ENCODE measurements at regions not wholly inside any gene's neighbourhood (a gene's known extent, or its start where the extent isn't known, plus 50 kb on each side); places are given as distances from the start of the nearest gene placed in this dataset.
"Not testable (repeated sequence)": the region's sequence is repeated elsewhere in the genome, so short reads cannot be mapped to it uniquely, and the experiment has no call there.

DNA sequence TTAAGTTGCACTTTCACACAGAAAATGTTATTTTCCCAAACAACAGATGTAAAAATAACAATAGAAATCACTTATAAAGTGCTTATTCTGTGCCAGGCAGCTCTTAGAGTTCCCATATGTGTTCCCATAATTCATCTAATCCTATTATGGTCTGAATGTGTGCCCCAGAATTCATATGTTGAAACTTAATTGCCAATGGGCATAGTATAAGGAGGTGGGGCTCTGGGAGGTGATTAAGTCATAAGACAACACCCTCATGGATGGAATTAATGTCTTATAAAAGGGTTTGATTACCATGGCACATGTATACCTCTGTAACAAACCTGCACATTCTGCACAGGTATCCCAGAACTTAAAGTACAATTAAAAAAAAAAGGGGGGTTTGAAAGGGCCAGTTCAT, 92.7 kb downstream of the FZD1 start:
- no peak for DNase-seq (ENCODE audit: low spot score)

DNA sequence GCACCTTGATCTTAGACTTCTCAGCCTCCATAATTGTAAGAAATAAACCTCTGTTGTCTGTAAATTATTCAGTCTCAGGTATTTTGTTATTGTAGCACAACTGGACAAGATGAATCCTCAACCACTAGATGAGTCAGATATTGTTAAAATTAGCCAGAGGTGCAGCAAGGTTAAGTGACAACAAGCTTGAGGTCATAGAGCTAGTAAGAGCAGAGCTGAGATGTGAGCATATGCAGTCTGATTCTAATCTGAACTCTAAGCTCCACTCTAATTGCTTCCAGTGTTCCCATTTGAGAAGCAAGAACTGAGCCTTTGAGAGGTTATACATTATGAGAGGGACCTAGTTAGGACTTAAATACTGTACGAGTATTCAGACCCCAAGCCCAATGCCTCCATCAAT, 93.1 kb downstream of the FZD1 start:
- no peak for DNase-seq (ENCODE audit: low spot score)

DNA sequence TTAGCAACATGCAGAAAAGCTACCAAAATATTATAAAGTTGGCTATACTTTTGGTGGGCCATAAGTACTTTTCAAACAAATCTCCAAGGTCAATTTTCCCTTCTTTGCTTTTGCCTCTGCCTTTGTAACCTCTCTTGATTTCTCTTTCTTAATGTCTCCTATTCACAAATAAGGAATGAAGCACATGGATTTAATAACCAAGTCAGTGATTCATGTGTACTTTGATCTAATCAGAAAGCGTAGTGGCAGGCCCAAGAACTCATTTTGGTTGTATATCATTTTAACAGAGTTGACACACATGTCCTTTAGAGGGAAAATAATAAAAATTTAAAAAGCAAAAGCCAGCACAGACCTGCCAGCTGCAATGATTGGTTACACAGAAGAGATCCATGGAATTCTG, 93.7 kb downstream of the FZD1 start:
- DNase-seq (ENCODE audit: low spot score): no peak

DNA sequence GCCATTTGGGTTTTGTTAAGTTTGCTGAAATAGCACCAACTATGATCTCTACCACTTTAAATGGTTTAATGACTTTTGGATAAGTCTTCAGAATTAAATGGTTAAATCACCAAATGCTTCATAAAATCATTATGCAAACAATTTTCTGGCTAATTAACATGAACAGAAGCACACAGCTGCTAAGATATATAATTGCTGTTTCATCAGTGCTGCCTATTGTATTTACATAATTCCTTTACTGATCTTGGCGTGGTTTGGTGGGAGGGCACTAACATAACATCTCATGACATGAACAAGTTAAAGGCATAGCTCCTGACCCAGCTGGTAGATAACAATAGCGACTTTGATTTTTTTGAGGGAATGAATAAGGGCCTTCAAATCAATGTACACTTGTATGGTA, 94.1 kb downstream of the FZD1 start:
- no peak for DNase-seq (ENCODE audit: low spot score)

DNA sequence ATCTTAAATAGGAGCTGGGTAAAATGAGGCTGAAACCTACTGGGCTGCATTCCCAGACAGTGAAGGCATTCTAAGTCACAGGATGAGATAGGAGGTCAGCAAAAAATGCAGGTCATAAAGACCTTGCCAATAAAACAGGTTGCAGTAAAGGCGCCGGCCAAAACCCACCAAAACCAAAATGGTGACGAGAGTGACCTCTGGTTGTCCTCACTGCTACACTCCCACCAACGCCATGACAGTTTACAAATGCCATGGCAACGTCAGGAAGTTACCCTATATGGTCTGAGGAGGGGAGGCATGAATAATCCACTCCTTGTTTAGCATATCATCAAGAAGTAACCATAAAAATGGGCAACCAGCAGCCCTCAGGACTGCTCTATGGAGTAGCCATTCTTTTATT, 100.9 kb downstream of the FZD1 start:
- not testable (repeated sequence) for DNase-seq (ENCODE audit: low spot score)

DNA sequence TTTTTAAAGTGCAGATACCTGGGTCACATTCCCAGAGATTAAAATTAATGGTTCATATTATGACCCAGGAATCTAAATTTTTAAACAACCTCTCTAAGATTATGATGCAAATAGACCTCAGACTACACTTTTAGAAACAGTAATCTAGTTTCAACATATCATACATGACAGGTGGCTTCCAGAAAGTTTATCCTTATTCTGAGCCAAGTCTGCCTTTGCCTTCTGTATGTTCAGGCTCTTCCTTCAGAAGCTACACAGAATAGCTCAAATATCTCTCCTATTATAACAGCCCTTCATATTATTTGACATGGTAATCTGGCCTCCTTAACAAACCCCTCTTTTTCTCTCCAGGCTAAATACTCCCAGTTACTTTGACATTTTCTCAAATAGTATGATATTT, 101.9 kb downstream of the FZD1 start:
- DNase-seq (ENCODE audit: low spot score): no peak

DNA sequence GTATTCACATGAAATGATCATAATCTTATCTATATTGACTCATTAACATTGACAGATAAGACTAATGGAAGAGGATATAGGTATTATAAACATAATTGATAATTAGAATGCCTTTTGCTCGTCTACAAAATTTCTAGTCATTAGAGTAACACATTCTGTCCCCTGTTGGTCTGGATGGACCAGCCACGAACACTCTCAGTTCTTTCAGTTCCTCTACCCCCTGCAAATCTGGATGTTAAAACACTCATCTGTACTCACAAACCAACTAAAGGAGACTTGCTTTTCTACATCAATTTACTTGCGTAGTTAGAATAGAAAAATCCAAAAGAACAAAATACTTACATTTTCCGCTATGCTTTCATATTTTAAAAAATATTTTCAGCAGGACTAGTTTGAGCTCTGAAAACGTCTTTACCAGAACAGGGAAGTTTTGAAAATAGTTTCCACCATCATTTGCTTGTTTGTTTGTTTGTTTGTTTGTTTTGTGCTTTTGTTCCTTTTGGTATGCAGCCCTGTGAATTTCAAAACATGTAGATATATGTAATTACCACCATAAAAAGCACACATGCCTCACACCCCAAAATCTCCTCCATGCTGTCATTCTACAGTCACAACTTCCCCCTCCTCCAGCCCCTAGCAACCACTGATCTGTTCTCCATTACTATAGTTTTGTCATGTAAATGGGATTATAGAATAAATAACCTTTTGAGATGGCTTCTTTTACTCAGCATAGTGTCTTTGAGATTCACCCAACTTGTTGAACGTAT, 103.8 kb downstream of the FZD1 start:
- no peak for DNase-seq (ENCODE audit: low spot score)

DNA sequence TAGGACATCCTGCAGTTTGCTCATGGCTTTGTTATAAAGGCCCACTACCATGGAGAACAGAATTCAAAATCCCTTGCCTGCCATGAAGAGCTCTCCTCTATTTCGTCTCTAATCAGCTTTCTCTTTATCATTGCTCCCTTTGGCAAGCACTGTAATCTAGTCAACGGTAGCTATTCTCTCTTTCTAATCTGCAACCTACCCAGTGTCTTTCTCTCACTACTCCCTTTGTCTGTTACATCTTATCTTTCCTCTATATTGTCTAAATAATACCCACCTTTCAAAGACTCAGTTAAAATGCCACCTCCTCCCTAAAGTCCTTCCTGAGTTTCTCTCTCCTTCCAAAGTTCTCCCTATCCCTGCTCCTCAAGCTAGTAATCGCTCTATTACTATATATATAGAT, 108.1 kb downstream of the FZD1 start:
- DNase-seq (ENCODE audit: low spot score): no peak

DNA sequence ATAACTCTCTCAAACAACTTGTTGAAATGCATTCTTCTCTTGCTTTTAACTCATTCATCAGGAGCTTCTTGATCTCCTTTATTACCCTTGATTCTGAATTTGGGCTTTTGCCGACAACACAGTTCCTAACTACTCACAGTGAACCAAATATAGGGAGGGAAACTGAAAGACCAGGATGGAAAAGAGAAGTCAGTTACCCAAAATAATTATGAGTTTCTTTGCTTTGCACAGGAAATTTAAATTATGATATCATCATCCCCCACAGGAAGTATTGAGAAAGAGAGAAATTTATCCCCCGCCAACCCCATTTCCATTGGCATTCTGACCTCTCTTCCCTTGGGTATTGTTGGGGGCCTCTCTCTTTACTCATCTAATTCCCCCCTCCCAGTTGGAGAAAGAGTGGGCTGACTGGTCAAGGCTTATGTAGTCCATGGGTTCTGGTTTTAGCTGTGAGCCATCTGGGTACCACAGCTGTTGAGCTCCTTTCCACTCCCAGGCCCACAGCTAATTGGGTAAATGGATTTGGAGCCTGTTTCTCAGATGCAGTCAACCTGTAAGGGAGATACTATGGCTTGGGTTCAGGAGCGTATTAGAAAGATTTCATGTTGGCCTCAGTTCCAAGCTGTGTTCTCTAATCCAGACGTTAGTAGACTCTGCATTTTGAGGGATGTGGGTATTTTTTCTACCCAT, 109.0 kb downstream of the FZD1 start:
- DNase-seq (ENCODE audit: low spot score): no peak

DNA sequence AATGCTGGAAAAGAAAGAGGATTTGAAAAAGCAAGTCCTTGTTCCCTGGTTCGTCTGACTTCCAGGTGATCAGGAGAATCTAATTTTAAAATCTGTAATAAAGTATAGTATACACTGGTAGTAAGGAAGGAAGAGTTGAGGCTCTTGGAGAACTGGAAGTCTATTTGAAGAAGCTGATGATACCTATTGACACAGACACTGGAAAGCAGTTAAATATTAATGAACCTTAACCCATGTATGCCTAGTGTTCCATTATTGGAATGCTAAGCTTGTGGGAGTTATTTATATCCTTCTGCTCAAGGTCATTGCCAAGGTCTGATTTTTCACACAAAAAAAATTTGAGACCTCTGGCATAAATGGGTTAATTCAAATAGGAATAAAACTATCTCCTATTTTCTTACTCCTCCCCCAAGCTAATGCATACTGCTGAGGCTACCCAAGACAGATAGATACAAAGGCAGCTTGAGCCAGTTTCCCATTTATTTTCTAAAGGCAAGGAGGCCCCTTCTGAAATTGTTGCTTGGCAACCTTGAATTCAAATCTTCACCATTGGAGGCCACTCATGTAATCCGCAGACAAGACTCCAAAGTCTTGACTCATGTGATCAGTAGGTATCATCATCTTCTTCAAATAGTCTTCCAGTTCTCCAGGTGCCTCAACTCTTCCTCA, 110.2 kb downstream of the FZD1 start:
- no peak for DNase-seq (ENCODE audit: low spot score)

DNA sequence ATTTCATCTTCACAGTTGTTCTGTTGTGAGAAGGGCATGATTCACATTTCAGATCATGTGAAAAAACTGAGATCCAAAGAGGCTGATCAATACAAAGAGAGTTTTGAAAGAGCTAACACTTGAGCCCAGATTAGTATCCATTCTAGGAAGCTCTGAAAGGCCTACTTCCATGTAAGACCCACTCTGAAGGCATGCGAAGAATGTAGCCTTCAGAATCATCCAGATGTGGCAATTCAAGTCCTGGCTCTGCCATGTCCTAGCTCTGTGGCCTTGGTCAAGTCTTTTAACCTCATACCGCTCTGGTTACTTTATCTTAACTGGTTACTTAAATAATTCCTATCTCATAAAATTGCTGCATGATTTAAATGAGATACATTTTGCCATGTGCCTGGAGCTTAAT, 111.1 kb downstream of the FZD1 start:
- DNase-seq (ENCODE audit: low spot score): no peak

DNA sequence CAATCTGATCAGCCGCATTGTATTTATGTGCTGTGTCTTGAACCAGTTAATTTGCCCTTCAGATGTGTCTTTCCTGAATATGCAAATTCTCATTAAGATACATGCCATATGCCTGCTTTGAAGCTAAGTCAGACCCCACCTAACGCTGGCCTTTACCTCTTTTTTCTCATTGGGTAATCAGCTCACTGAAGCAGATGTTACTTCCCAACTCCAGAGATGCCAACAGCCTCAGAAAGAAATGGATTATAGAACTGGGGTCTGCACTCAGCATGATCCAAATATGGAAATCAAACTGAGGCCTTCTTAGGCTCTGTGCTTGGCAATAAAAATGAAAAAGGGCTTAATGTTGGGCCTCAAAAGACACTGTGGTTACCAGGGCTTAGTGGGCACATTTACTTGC, 113.9 kb downstream of the FZD1 start:
- no peak for DNase-seq (ENCODE audit: low spot score)

DNA sequence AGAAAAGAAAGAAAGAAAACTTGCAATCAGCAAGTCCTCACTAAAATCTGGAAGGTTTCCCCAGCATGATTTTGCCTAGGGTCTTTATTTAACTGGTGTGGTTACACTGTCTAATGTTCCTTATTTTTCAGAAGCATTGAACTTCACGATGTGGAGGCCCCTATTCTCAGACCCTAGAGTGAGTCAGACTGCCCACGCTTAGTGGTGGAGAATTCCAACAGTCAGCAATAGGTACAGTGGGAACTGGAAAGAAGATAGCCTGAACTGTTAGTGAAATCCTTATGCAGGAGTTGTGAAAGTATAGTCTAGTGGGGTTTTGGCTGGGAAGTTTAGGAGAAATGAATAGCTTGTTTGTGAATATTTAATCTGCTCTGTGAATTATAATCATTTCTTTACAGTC, 115.0 kb downstream of the FZD1 start:
- no peak for DNase-seq (ENCODE audit: low spot score)

DNA sequence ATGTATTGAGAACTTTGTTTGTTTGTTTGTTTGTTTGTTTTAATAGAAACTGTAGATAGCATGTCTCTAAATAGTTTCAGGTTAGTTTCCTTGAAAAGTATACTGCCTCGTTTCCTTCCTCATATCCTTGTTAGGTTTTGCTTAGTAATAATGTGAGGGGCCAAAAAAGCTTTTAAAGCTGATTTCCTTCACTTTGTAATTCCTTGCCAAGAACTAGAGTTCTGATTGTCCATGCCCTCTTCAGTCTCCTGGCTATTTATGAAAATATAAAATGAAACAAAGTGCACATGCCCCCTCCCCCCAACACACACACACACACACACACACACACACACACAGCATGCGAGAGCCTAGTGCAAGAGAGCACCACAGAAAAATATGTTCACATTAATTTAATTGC, 115.8 kb downstream of the FZD1 start:
- DNase-seq (ENCODE audit: low spot score): no peak

DNA sequence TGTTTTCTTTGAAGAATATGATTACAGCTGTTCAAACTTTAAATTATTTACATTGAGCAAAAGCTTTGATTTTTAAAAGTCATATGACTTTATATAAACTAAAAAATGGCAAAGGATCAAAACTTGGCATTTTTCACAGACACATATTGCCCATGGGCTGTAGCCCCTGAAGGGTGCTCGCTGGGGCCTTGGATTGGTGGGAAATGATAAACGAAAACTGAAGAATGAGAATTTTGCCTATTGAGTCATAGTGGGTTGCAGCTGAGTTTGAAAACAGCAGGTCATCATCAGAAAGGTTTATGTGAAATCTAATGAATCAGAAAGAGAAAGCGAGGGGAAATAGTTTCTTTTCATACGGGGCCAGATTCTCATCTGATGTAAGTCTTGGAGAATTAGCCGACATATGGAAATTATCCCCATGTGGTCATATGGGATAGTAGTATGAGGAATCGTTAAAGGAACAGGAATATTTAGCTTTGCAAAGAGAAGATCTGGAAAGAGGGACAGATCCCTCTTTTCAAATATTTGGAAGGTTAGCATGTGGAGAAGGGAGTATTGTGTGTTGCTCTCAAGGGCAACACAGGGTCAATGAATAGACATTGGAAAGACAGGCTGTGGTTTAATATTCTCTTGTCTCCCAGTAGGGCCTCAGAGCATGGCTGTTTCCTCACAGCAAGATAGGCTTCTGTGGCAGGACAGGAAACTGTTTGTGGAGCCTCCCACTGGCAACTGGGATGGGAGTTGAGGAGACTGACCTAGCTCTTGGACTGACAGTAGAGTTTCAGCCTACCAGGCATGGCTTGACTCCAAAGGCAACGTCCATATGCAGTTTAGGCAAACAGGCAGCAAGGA, 119.0 kb downstream of the FZD1 start:
- DNase-seq (ENCODE audit: low spot score): no peak

DNA sequence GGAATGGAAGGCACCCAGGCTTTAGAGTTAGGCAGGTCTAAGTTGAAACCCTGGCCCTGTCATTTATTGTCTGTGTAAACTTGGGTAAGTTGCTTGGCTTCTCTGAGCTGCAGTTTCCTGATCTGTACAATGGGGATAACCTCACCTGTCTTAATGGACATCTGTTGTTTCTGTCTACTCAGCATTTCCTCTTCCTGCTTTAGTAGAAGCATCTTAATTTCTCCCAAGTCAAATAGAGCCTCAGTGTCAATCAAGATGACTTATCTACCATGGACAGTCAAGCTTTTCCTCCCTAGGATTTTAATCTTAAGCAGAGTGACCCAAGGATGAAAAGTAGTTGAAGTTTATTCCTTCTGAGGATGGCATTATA, 119.7 kb downstream of the FZD1 start:
- DNase-seq (ENCODE audit: low spot score): no peak

DNA sequence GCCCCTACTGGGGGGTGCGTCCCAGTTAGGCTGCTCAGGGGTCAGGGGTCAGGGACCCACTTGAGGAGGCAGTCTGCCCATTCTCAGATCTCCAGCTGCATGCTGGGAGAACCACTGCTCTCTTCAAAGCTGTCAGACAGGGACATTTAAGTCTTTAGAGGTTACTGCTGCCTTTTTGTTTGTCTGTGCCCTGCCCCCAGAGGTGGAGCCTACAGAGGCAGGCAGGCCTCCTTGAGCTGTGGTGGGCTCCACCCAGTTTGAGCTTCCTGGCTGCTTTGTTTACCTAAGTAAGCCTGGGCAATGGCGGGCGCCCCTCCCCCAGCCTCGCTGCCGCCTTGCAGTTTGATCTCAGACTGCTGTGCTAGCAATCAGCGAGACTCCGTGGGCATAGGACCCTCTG, 130.5 kb downstream of the FZD1 start:
- DNase-seq (ENCODE audit: low spot score): not testable (repeated sequence)

DNA sequence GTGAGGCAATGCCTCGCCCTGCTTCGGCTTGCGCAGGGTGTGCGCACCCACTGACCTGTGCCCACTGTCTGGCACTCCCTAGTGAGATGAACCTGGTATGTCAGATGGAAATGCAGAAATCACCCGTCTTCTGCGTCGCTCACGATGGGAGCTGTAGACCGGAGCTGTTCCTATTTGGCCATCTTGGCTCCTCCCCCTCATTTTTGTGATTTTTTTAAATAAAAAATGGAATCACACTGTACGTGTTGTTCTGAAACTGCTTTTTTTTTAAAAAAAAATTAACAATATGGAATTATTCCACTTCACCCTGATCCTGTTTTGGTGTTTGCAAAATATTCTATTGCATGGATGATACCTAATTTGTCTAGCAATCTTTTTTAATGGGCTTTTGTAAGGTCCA, 131.1 kb downstream of the FZD1 start:
- DNase-seq (ENCODE audit: low spot score): not testable (repeated sequence)

DNA sequence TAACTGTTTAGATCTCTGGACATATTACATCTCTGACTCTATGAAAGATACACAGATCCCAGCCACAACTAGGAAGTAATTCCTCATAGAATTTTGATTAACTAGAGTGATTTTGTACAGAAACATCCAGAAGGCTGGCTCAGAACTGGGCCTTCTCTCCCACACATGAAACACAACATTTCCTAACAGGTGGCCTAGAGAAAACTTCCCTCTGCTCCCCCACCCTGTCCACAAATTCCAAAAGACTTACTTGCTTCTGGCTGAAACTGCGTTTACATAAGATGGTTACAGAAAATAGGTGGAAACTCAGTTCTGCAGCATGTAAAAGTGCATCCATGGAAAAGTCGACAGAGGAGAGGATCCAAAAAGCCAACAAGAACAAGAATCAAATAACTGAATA, 132.9 kb downstream of the FZD1 start:
- no peak for DNase-seq (ENCODE audit: low spot score)

DNA sequence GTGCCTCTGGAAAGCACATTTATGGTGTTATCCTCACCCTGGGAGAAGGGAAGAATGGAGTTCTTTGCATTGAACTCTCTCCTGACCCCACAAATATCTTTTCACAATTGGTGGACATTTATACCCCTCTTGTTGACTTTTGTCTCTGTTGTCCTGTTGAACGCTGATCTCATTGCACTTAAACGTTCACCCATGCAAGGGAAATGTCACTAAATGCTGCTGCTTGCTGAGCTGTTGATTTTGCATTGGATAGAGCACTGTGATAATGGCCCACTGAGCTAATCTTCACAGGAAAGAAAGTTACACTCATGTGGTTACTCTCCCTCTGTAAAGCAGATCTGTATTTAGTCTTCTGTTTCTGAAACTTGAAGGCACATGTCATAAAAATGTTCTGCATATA, 133.4 kb downstream of the FZD1 start:
- no peak for DNase-seq (ENCODE audit: low spot score)

DNA sequence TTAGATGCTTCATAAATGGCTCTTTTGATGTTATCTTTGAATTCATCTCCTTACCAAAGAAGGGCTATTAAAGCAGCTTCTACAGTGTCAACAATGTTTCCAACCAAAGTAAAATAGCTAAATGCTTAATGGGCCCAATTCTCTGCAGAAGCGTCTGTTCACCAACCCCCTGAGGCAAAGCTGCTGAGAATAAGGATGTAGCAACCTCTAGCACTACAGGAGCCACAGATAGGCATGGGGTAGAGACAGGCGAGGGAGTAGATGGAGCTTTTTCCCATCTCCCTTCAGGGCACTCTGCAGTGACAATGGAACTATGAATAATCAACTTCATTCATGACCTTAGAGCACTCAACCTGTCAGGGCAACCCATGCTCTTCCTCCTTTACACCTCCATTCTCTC, 134.1 kb downstream of the FZD1 start:
- DNase-seq (ENCODE audit: low spot score): no peak

DNA sequence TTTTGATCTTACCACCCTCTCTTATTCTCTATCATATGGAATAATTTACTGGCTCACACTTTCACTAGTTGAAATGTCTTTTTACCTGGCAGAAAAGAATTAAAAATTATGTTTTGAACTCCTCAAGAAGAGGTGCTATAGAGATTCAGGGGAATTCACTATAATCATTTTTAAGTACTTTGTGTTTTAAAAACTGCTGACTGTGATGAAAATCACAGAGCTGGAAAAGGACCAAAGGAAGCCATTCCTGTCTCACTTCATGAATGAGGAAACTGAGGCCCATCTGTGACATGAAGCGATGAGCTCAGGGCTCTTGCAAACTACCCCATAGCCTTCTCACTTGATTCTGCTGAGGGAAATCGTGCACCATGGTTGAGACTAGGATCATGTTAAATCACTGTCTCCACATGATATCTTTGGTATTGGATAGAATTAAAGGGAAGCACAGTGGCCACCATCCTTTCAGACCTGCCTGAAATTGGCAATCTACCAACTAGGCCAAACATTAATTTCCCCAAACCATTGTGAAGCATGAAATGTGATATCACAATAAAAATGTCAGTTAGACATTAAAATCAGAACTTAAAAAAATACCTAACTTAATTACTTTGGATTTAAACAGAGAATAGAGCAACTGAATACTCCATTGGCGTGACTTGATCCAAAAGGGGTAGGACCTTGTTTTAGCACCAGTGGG, 141.0 kb downstream of the FZD1 start:
- DNase-seq (ENCODE audit: low spot score): no peak

All from GM03348 (cell line).